ENCODE measurements at regions not wholly inside any gene's neighbourhood (a gene's known extent, or its start where the extent isn't known, plus 50 kb on each side); places are given as distances from the start of the nearest gene placed in this dataset.

GRCh38 chr7:49433794-49434193 lies 339.6 kb upstream of the VWC2 start:
- intact Hi-C loops (cut with DNase I; ENCODE audit: low total_unique reads) = no loop called here

GRCh38 chr7:49434846-49435245 lies 338.6 kb upstream of the VWC2 start:
- Histone ChIP-seq H3K27me3 (replicated peaks in 1 of 7) (no peaks in the 10 kb centered on the region), H3K9me3 (no peaks in the 10 kb centered on the region), H3K36me3 (no peaks in the 10 kb centered on the region), H3K27ac (no peak overlapping the region), H3K4me3 (no peak overlapping the region), H3K4me1 (no peaks in the 10 kb centered on the region)
- WGBS, 5 donors = 44 to 77% (median 62%) methylated on average over 1 of the region's 1 CpG
- no peak for DNase-seq
- TF ChIP-seq POLR2A (IDR thresholded peaks at IDR 0.05) = no peak
- TF ChIP-seq POLR2AphosphoS5 (IDR thresholded peaks at IDR 0.05) = no peak
- no peak for TF ChIP-seq CTCF (IDR thresholded peaks at IDR 0.05 in 8 of 11, conservative IDR thresholded peaks at IDR 0.05 in 3 of 11)
- intact Hi-C loops (cut with DNase I; ENCODE audit: low total_unique reads) = no loop called here

More at GRCh38 chr7:49433794-49434193, 339.6 kb upstream of the VWC2 start:
- no peaks in the 10 kb centered on the region for H3K4me1 ChIP-seq
- H3K36me3 ChIP-seq = no peaks in the 10 kb centered on the region
- no peaks in the 10 kb centered on the region for H3K27me3 ChIP-seq (replicated peaks in 1 of 7)
- no peak for DNase-seq
- H3K9me3 ChIP-seq = no peaks in the 10 kb centered on the region
- H3K4me3 ChIP-seq = no peak overlapping the region
- no peak for TF ChIP-seq CTCF (IDR thresholded peaks at IDR 0.05 in 8 of 11, conservative IDR thresholded peaks at IDR 0.05 in 3 of 11)
- no peak for TF ChIP-seq POLR2A (IDR thresholded peaks at IDR 0.05)
- TF ChIP-seq POLR2AphosphoS5 (IDR thresholded peaks at IDR 0.05) = no peak
- no peak overlapping the region for H3K27ac ChIP-seq

GRCh38 chr7:49438281-49438680 lies 335.2 kb upstream of the VWC2 start:
- Histone ChIP-seq H3K27me3 (replicated peaks in 1 of 7) (no peaks in the 10 kb centered on the region), H3K4me1 (no peaks in the 10 kb centered on the region), H3K36me3 (no peaks in the 10 kb centered on the region), H3K27ac (no peak overlapping the region), H3K9me3 (no peaks in the 10 kb centered on the region), H3K4me3 (no peak overlapping the region)
- DNase-seq = no peak
- intact Hi-C loops (cut with DNase I; ENCODE audit: low total_unique reads) = no loop called here
- TF ChIP-seq POLR2AphosphoS5 (IDR thresholded peaks at IDR 0.05) = no peak
- no peak for TF ChIP-seq POLR2A (IDR thresholded peaks at IDR 0.05)
- no peak for TF ChIP-seq CTCF (IDR thresholded peaks at IDR 0.05 in 8 of 11, conservative IDR thresholded peaks at IDR 0.05 in 3 of 11)
- WGBS, 5 donors = 83 to 96% (median 91%) methylated on average over 4 of the region's 4 CpGs

GRCh38 chr7:49443515-49443914 lies 329.9 kb upstream of the VWC2 start:
- intact Hi-C loops (cut with DNase I; ENCODE audit: low total_unique reads) = no loop called here

More at GRCh38 chr7:49443515-49443914, 329.9 kb upstream of the VWC2 start:
- WGBS, 5 donors = 46 to 84% (median 60%) methylated on average over 2 of the region's 2 CpGs
- Histone ChIP-seq H3K27me3 (replicated peaks in 1 of 7) (no peaks in the 10 kb centered on the region), H3K27ac (no peak overlapping the region), H3K9me3 (peaks cover 0 to 25% (median 13%) of the 10 kb centered on the region in 8 donors), H3K4me3 (no peak overlapping the region), H3K36me3 (no peaks in the 10 kb centered on the region), H3K4me1 (no peaks in the 10 kb centered on the region)
- DNase-seq = no peak
- TF ChIP-seq POLR2AphosphoS5 (IDR thresholded peaks at IDR 0.05) = no peak
- no peak for TF ChIP-seq CTCF (IDR thresholded peaks at IDR 0.05 in 8 of 11, conservative IDR thresholded peaks at IDR 0.05 in 3 of 11)
- TF ChIP-seq POLR2A (IDR thresholded peaks at IDR 0.05) = no peak

Data from spleen (tissue), 11 donors.